ENCODE measurements at regions not wholly inside any gene's neighbourhood (a gene's known extent, or its start where the extent isn't known, plus 50 kb on each side); places are given as distances from the start of the nearest gene placed in this dataset.

DNA sequence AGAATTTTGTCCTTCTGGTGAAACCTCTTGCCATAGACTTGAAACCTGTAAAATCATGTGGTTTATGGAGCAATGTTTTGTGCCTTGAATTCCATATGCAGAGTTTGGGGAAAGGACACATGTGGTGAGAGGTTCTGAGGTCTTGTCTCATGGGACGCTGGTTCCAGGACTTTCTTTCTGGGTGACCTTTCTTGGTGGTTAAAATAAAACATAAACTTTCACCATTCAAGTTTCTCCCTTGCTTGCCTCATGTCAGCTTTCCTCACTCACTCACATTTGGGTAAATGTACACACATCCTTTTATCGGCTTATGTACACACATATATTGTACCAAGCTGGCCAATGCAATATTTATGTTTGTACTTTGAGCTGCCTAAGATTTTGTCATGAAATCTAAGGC, 144.9 kb upstream of the CELF2 start:
- TF ChIP-seq EZH2phosphoT487 (IDR thresholded peaks at IDR 0.05; ENCODE audit: insufficient read depth, low read depth) (no peak), EZH2 (IDR thresholded peaks at IDR 0.05; ENCODE audit: insufficient read depth, poor library complexity, severe bottlenecking) (no peak)
